Panc1 (cell line): ENCODE measurements at regions not wholly inside any gene's neighbourhood (a gene's known extent, or its start where the extent isn't known, plus 50 kb on each side); places are given as distances from the start of the nearest gene placed in this dataset.

Experiments used
- ATAC-seq: fragments of 200-7000 bp; cut with Tn5 transposase; 2 replicates; pipeline ENCODE4 v1.9.1; 2020; ENCODE audit warnings: mild to moderate bottlenecking, moderate library complexity
- BruUV-seq: library from RNA; stranded (reverse); fragments of 400-500 nt; replicated peaks from 2 replicates; lab custom pipeline; 2021; lab: Mats Ljungman, UMichigan
- CTCF ChIA-PET: fragments of 300-600 bp; sonication (Branson Sonifier 250); formaldehyde crosslinking; loops from one replicate; lab custom pipeline; 2022; ENCODE audit warnings: antibody characterized with exemption; lab: Charles Lee
- POLR2A ChIA-PET: fragments of 300-600 bp; sonication (Branson Sonifier 250); formaldehyde crosslinking; loops from one replicate; lab custom pipeline; 2022; ENCODE audit warnings: antibody characterized with exemption; lab: Charles Lee
- DNase-seq: peaks from one replicate; pipeline ENCODE4 v3.0.0-alpha.2; 2010; ENCODE audit warnings: low read depth, low spot score
- H3K27ac ChIP-seq: 2 replicates; pipeline ENCODE4 v1.5.1; 2011; ENCODE audit warnings: mild to moderate bottlenecking, low read length, inconsistent platforms
- H3K27me3 ChIP-seq: fragments of 200-500 bp; sonication (Bioruptor generic); 2 replicates; pipeline ENCODE4 v1.6.0; 2014; ENCODE audit warnings: low read length, inconsistent platforms; ENCODE audit not compliant: control insufficient read depth, insufficient read depth
- H3K36me3 ChIP-seq: fragments of 200-500 bp; sonication (Bioruptor generic); 2 replicates; pipeline ENCODE4 v1.5.1; 2014; ENCODE audit warnings: inconsistent platforms, mild to moderate bottlenecking, low read length, moderate library complexity; ENCODE audit not compliant: control insufficient read depth, insufficient read depth
- H3K4me1 ChIP-seq: 2 replicates; pipeline ENCODE4 v1.5.1; 2011; ENCODE audit warnings: inconsistent platforms, mild to moderate bottlenecking, low read length, moderate library complexity; ENCODE audit not compliant: control insufficient read depth, insufficient read depth
- H3K4me3 ChIP-seq, 2 experiments: 2 replicates each; pipeline ENCODE4 v1.5.1; 2011 to 2012; ENCODE audit warnings: low read depth in 2 of 2, low read length in 2 of 2, mild to moderate bottlenecking in 2 of 2, inconsistent platforms in 1 of 2, moderate library complexity in 1 of 2
- H3K9me3 ChIP-seq: fragments of 200-500 bp; sonication (Bioruptor generic); 2 replicates; pipeline ENCODE4 v1.5.1; 2014; ENCODE audit warnings: low read depth, mild to moderate bottlenecking, inconsistent platforms, low read length, moderate library complexity; ENCODE audit not compliant: control insufficient read depth, insufficient read depth
- CTCF ChIP-seq: fragments of 450-650 bp; IDR thresholded peaks from 2 replicates; pipeline ENCODE4 v1.5.1; 2017; ENCODE audit warnings: mild to moderate bottlenecking
- POLR2AphosphoS5 ChIP-seq: IDR thresholded peaks from 2 replicates; pipeline ENCODE4 v1.6.1; 2012; ENCODE audit warnings: mild to moderate bottlenecking, low read depth, low read length, moderate library complexity
- REST ChIP-seq, 2 experiments: IDR thresholded peaks; 2 replicates each; pipeline ENCODE4 v1.6.1; 2011 to 2012; ENCODE audit warnings: low read depth in 2 of 2, control low read depth in 1 of 2, low read length in 1 of 2, mild to moderate bottlenecking in 1 of 2, moderate library complexity in 1 of 2; ENCODE audit not compliant: insufficient read depth in 1 of 2
- TCF7L2 ChIP-seq: IDR thresholded peaks from 2 replicates; pipeline ENCODE4 v1.6.1; 2011; ENCODE audit warnings: mild to moderate bottlenecking, low read depth, low read length, inconsistent platforms
- in situ Hi-C: cut with HindIII; loops from 2 replicates; pipeline ENCODE4 v1.10.0; 2016; ENCODE audit warnings: low sequenced_read_pairs, low pct_unique_long_range_greater_than_20kb
- intact Hi-C: fragments of 100-400 bp; cut with micrococcal nuclease; formaldehyde crosslinking; loops from one replicate; pipeline ENCODE4 v1.10.0; 2022; ENCODE audit not compliant: unreplicated experiment

GRCh38 chr10:123552760-123553554 lies 113.2 kb upstream of the GPR26 start:
- no TSS peak for BruUV-seq
- in situ Hi-C loops (no loop called here), intact Hi-C loops (loop anchor here (10.0 kb wide), 1 partner anchor 168 kb away; no protein-coding TSS in a partner anchor)
- no peak for ATAC-seq
- no peak for TF ChIP-seq POLR2AphosphoS5
- TF ChIP-seq REST (IDR thresholded peaks at IDR 0.05; ENCODE audit: insufficient read depth in 1 of 2, low read depth in 2 of 2, low read length in 1 of 2), result no peak
- no peak for DNase-seq
- Histone ChIP-seq H3K4me1 (no peaks in the 10 kb centered on the region), H3K27ac (no peak overlapping the region), H3K4me3 (no peak overlapping the region), H3K9me3 (no peaks in the 10 kb centered on the region), H3K36me3 (no peaks in the 10 kb centered on the region), H3K27me3 (no peaks in the 10 kb centered on the region)
- ChIA-PET POLR2A (no interaction called here), CTCF (no interaction called here)

- Histone ChIP-seq H3K9me3 (no peaks in the 10 kb centered on the region), H3K4me1 (no peaks in the 10 kb centered on the region), H3K27ac (no peak overlapping the region), H3K36me3 (no peaks in the 10 kb centered on the region), H3K27me3 (no peaks in the 10 kb centered on the region), H3K4me3 (no peak overlapping the region)
- in situ Hi-C loops, result no loop called here
- intact Hi-C loops, result loop anchor here (10.0 kb wide), 1 partner anchor 169 kb away; no protein-coding TSS in a partner anchor
- ChIA-PET POLR2A (interaction anchor here (0.8 kb wide), 1 partner anchor 544 kb away, joined by 3 read pairs; no protein-coding TSS in a partner anchor), CTCF (no interaction called here)
- ATAC-seq (no peak), DNase-seq (no peak)
- no TSS peak for BruUV-seq
- no peak for TF ChIP-seq REST (IDR thresholded peaks at IDR 0.05; ENCODE audit: insufficient read depth in 1 of 2, low read depth in 2 of 2, low read length in 1 of 2)
- no peak for TF ChIP-seq POLR2AphosphoS5
- no peak for TF ChIP-seq CTCF
- no peak for TF ChIP-seq TCF7L2
Observed at GRCh38 chr10:123553810-123554430, 112.2 kb upstream of the GPR26 start.
